PFSK-1 (cell line): ENCODE measurements at regions not wholly inside any gene's neighbourhood (a gene's known extent, or its start where the extent isn't known, plus 50 kb on each side); places are given as distances from the start of the nearest gene placed in this dataset.

Source experiments
- POLR2AphosphoS5 ChIP-seq: IDR thresholded peaks from 2 replicates; pipeline ENCODE4 v1.6.1; 2012; ENCODE audit warnings: low read depth, mild to moderate bottlenecking, control low read depth, low read length, moderate library complexity
- SIN3A ChIP-seq: IDR thresholded peaks from 2 replicates; pipeline ENCODE4 v1.6.1; 2012; ENCODE audit warnings: mild to moderate bottlenecking, low read length, moderate library complexity, borderline replicate concordance; ENCODE audit not compliant: insufficient read depth

DNA sequence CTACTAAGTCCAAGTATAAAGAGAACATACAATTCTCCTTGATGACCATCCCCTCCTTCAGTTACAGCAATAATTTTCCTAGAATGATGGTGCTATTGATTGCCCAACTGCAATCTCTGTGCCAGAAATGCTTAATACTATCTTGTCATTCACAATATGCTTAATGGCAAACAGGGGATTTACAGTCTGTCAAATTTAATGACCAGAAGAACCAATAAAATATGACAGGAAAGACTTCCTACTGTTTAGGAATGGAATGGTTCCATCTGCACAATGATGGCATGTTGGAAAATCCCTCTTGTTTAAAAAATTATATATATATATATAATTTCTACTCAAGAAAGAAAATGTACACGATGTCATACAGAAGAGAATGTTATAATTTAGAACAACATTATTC, 623.2 kb downstream of the CCER1 start:
- TF ChIP-seq SIN3A, result no peak
- TF ChIP-seq POLR2AphosphoS5, result no peak
